Activated T-cell treated with anti-CD3 and anti-CD28 coated beads, Interleukin-2, amount 50 U/mL, for 48 hours (primary cell): ENCODE measurements at regions not wholly inside any gene's neighbourhood (a gene's known extent, or its start where the extent isn't known, plus 50 kb on each side); places are given as distances from the start of the nearest gene placed in this dataset.
"Not testable (repeated sequence)": the region's sequence is repeated elsewhere in the genome, so short reads cannot be mapped to it uniquely, and the experiment has no call there.

ENCODE experiments used
- DNase-seq, 2 experiments: peaks; one replicate each; pipeline ENCODE4 v3.0.0-alpha.2; 2020

DNA sequence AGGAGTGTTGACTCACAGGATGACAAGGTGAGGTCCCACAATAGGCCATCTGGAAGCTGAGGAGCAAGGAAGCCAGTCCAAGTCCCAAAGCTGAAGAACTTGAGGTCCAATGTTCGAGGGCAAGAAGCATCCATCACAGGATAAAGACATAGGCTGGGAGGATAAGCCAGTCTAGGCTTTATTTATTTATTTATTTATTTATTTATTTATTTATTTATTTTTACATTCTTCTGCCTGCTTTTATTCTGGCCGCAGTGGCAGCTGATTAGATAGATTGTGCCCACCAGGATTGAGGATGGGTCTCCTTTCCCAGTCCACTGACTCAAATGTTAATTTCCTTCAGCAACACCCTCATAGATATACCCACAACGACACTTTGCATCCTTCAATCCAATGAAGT lies 472.2 kb upstream of the DPPA4 start:
- DNase-seq, result no peak

DNA sequence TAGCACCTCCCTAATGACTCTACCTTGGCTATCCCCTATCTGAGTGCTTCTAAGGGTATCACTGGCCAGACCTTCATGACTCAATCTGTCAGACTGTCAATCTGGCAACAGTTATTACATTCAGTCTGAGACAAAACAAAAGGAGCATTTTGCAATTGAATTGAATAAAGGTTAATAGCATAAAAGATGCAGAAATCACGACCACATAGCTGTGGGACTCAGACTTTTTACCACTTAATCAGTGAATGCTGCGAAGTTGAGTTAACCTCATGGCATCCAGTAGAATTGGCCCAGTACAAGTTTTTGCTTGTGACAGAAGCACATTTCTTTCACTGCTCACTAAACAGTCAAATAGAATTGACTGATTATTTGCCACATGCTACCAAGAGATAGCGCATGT lies 480.7 kb upstream of the DPPA4 start:
- DNase-seq, result no peak

DNA sequence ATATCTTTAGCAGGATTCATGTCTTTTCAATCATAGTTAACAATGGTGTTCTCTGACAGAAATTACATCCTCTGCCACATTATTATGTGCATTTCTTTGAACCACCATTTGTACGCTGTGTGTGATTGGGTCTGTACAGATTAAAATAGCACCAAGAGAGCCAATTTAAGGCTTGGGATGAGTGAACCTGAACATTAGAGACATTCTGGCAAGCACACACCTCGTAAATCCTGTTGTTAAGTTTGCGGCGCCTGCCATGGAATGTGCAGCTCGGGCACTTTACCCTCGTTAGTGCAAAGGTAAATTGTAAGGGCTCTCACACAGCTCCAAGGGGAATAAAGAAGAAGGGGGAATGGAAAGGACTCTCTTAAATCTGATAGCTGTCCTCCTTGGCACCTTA lies 482.4 kb upstream of the DPPA4 start:
- no peak for DNase-seq

DNA sequence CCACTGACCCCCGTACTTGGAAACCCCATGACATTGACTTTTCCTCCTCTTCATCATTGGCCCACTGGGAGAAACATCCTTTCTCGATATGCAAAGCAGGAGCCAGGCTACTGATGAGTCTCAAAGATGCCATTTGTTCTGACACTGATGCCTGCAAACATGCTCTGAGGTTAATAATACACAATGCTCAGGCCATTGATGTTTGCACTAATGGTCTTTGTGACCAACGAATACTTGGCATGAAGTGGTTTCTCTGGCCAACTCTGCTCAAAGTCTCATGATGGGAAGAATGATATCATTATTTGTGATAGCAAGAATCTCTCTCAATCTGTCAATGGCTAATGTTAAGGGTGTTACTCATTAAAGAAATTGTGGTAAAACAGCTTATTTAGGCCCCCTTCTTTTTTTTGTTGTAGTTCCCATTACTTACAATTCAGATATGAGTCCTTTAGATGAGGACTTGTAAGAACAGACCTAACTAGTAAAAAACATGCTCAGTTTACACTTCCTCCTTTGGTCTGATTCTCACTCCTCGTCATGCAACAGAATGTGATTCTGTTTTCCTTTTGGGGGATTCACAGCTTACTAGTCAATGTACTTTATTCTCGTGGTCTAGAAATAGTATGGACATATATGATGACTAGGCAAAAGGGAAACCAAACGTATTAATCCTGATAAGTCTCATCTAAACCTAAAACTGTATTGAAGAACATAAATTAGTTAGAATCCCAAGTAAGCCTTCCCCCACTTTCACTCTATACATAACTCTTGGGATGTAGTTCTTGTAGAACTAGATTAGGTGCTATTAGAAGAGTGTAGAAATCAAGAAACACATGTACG lies 488.8 kb upstream of the DPPA4 start:
- DNase-seq, result no peak

DNA sequence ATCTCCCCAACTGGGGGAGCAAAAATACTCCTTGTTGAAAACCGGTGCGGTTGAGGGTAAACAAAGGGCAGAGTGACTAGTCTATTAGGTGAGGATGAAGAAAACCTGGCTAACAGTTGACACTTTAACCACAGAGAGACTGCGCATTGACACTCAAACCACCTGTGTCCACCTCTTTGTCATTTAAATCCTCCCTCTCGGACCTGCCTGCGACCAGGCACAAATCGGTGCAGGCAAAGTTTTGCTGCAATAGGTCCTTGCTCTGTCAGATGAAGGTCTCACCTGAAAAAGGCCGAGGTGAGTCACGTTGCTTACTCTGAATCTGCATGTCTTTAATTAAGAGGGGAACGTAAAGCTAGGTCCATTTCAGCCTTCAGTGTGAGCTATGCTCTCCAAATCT lies 494.1 kb upstream of the DPPA4 start:
- no peak for DNase-seq

DNA sequence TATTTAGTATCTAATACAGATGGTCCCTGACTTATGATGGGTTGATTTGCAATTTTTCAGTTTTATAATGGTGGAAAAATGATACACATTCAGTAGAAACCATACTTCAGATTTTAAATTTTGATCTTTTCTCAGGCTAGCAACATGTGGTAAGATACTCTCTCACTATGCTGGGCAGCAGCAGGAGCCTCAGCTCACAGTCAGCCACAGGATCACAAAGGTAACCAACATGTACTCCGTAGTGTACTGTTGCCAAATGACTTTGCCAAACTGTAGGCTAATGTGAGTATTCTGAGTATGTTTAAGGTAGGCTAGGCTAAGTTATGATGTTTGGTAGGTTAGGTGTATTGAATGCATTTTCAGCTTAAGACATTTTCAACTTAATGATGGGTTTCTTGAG lies 498.6 kb upstream of the DPPA4 start:
- no peak for DNase-seq

DNA sequence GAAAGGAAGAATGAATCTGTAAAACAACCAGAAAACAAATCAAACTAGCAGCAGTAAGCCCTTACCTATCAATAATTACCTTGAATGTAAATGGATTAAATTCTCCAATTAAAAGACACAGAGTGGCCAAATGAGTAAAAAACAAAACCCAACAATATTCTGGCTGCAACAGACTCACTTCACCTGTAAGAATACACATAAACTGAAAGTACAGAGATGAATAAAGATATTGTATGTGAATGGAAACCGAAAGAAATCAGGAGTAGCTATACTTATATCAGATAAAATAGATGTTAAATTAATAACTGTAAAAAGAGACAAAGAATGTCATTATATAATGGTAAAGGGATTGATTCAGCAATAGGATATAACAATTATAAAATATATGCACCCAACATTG lies 514.5 kb upstream of the DPPA4 start:
- no peak for DNase-seq

DNA sequence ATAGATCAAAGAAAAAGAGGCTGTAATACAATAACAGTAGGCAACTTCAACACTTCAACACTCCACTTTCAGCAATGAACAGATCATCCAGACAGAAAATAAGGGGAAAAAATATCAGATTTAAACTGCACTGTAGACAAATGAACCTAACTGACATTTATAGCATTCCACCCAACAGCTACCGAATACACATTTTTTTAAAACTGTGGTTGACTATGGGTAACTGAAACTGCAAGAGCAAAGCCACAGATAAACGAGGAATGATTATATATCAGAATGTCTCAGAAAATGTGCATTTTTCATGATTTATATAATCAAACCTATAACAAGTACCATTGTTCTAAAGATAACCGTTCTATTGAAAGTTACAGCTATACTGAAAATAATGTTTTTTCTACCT lies 514.9 kb upstream of the DPPA4 start:
- DNase-seq, result no peak

DNA sequence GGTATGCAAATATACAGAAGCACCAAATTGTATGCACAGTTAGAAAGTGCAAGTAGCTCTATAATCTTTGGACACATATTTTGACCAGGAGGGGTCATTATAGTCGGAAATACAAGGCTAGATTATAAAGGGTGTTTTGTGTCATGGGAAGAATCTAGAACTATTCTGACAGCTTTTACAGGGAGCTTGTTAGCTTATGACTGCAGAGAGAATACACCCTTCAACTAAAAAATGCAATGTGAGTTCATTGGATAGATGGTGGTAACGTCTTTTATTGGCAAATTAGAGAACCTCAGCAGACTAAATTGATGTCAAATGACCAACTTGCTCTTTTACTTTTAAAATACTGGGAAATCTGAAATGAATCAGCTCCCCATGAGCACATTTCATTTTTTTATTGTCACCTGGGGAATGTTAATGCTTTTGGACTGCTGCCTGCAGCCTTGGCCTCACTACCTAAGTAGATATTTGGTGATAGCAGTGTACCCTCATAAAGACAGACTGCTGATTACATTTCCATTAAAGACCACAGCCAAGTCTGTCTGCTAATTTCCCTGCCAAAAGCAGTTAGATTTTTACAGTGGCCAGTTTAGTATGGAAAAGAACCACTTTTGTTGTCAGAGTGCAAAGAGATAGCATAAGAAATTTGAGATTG lies 515.9 kb upstream of the DPPA4 start:
- DNase-seq, result no peak

DNA sequence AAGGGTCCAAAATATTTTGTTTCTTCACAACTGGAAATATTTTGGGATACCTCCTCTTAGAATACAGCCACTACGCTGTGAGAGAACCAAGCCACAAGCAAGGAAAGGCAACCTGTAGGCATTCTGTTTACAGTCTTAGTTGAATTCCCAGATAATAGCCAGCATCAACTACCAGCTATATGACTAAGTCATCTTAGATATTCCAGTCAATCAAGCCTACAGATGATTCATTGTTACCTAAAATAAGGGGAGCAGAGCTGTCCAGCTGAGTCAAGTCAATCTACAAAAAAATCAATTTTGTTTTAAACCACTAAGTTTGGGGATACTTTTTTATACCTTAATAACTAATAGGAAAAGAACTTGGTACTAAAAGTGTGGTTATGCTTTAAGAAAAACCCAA lies 526.4 kb upstream of the DPPA4 start:
- no peak for DNase-seq

DNA sequence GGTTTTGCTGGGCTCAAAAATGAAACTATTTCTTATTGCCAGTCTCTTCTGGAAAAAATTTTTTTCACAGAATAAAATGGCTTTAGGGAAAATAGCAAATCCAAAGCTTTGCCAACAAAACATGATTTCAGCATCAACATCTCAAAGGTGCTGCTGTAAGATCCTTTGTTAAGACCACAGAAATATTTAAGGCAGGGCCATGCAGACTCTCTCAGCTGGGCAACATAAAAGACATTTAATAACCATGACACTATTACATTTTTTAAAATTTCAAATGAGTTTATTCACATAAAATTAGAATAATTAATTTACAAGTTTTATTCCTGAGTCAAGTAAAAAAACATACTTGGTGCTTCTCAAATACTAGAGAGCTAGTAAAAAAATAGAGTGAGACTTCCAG lies 527.1 kb upstream of the DPPA4 start:
- no peak for DNase-seq

DNA sequence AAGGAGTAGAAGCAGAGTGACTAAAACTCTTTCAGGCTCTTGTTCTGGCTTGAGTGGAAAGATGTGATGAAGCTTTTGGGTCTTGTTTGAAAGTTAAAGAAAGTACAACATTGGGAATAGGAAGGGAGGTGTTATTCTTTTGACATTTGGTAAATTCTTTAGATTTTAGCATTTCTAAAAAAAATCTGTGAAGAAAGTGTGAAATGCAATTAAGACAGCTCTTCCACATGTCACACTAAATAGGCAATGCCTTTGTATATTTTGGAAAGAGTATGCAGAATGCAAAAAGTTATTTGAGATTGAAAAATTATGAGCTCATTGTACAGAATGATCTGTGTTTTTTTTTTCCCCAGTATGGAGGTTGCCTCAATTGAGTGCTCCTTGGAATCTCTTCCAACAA lies 532.2 kb upstream of the DPPA4 start:
- DNase-seq, result no peak

DNA sequence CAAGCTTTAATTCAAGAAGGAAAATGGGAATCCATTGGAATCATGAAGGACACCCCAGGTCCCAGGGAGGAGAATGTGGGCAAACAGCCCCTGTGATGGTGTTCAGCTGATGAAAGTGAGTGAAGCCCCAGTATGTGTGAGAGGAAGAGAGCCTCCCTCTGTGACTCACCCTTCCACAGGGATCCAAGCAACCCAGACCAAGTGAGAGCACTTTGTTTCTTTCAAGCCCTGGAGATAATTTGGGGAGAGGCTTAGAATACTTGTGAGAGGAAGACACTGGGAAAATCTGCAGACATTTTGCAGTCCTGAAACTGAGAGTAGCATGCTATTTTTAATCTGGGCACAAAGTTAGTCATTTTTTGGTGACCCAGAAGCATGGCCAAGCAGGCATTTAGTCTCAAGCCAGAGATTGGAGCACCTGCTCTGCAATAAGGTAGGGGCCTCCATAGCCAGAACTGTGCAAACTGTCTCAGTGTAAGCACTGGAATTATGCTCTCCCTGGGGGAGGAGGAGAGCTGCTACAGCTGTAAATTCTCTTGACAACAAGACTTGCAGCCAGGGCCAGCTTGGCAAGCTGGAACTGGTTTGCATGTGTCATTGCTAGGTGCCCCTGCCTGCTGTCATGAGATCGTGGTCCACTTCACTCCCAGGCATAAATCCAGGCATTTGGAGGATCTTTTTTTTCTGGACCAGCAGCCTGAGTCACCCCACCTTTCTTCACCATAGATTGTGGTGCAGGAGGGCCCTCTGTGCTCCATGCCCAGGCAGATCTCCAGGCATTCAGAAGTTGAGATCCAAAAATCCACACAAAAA lies 537.8 kb upstream of the DPPA4 start:
- DNase-seq, result no peak

DNA sequence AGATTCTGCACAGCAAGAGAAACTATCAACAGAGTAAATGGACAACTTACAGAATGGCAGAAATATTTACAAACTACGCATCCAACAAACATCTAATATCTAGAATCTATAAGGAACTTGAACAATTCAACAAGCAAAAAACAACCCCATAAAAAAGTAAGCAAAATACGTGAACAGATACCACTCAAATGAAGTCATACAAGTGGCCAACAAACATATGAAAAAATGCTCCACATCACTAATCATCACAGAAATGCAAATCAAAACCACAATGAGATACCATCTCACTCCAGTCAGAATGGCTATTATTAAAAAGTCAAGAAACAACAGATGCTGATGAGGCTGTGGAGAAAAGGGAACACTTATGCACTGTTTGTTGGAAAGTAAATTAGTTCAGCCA lies 540.3 kb upstream of the DPPA4 start:
- DNase-seq, result not testable (repeated sequence)

DNA sequence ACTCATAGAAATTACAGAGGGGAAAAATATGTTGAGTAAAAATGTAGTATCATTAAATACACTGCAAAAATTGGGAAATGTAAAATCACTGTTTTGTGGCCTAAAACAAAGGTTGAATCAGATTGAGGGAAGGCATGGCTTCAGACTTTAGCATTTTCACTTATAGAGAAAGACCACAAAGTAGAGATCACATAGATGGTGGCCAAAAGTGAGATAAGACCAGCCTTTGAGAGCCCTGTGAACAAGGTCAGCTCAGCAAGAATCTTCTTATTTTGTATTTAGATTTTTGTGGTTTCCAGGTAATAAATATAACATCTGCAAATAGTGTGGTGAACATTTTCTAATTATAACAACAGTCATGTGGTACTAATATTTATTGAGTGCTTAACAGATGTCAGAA lies 544.8 kb upstream of the DPPA4 start:
- DNase-seq, result no peak

DNA sequence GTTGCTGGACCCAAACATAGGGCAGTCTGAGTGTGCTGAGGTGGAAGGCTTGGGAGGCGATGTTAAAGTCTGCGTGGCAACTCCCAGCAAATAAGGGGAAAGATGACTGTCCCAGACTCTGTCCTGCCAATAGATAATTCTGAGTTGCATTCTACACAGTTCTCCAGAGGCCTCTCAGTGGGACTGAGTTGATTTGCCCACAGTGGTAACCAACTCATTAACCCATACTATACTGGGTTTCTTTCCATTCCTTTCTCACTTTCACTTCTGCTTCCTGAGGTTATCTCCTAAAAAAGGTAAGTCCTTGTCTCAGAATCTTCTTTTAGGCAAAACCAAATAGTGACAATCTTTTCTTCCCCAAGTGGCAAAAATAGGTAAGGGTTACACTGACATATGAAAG lies 549.9 kb upstream of the DPPA4 start:
- no peak for DNase-seq

DNA sequence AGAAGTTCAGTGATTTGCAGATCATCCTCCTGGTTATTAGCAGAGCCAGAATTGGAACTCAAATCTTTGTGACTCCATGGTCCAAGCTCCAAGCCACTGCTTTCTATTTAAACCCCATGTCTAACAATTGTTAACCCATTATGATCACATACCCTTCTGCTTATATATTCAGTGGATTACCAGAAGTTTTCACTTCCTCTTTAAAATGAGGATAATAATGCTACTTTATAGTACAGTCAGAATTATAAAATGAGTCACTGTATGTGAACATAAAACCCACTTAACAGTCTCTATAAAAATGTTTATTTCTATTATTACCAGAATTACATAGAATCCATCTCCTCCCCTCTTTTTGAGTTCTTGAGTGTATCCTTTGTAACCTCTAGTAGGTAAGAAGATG lies 550.7 kb upstream of the DPPA4 start:
- DNase-seq, result no peak

DNA sequence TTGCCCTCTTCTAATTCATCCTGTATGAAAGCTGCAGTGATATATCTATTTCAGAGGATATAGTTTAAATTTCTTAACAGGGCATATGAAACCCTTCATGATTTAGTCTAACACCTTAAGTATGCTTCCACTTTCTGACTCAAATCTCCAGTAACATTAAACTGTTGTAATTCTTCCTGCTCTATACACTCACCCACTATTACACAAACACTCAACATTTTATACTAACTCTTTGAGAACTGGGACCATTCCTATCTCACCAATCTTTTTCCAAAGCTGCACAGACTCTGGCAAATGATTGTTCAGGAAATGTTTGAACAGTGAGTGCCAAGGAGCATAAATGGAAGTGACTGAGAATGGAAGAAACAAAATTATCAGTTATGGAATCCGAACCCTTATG lies 560.4 kb upstream of the DPPA4 start:
- no peak for DNase-seq

DNA sequence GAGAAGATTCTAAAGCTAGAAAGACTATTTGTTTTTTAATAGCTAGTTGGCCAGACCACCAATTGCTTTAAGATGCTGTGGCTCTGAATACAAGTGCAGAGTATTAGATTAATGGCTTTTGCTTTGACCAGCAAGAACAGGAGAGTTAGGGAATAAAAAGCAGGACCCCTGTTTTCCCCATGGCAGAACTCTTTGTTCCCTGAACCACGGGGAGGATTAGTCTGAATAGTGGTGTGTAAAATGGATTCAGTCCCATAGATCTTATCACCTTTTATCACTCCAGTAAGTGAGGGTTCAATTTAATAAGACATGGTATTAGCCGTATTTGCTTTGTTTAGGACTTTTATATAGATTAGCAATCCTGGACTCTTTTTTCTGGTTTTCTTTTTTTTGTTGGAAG lies 562.6 kb upstream of the DPPA4 start:
- no peak for DNase-seq

DNA sequence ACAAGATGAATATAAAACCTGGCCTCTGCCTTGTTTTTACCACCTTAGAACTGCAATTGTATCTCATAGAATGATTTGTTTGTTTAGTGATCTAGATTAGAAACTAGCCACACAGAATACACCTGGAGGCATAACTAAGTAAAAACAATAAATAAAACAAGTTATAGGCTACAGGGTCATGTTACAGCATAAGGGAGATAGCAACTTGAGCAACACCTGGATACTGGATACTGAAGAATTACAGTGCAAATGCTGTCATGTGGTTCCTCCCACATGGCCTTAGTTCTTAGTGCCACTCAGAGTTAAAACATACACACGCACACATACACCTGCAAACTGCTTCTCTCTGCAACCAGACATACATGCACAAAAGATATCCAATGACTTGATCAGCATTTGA lies 563.4 kb upstream of the DPPA4 start:
- no peak for DNase-seq

DNA sequence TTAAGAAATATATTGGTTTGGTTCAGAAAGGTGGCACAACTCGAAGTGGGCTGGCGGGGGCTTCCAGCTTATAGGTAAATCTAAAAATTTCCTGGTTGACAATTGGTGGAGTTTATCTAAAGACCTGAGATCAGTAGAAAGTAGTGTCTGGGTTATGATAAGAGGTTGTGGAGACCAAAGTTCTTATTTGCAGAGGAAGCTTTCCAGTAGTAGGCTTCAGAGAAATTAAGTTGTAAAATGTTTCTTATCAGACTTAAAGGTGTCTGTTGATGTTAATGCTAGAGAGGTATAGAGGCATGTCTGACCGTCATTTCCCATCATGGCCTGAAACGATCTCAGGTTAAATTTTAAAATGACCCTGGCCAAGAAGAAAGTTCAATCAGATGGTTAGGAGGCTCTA lies 565.2 kb upstream of the DPPA4 start:
- no peak for DNase-seq

DNA sequence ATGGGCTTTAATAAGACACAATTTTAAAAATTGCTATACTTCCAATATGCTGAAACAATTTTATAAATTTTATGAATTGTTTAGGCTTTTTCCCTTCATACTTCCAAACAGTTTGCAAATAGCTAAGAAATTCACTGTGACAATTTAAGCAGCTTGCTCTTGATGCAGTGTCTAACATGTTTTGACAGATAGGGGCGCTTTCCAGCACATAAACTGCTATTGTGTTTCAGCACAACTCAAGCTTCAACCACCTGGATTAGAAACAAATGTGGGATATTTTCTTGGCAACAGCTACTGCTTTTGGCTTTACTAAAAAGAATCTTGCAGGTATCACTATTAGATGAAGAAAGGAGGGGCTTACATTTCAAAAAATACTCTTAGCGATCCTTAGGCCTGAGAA lies 565.8 kb upstream of the DPPA4 start:
- DNase-seq, result no peak

DNA sequence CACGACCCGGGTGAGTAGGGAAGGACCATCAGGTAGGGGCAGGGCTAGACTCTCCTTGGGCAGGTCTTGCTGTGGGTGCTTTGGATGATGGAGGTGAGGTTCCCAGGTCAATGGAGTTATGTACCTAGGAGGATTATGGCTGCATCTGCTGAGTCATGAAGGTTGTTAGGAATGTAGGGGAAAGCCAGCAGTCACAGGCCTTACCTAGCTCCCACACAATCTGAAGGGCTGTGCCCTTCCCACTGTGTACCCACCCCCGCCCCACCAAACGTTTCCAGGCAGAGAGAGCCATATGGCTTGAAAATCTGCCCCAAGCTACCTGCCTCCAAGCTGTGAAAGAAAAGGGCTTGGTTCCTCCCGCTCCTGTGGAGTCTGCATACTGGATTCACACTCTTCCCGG lies 573.4 kb upstream of the DPPA4 start:
- no peak for DNase-seq

DNA sequence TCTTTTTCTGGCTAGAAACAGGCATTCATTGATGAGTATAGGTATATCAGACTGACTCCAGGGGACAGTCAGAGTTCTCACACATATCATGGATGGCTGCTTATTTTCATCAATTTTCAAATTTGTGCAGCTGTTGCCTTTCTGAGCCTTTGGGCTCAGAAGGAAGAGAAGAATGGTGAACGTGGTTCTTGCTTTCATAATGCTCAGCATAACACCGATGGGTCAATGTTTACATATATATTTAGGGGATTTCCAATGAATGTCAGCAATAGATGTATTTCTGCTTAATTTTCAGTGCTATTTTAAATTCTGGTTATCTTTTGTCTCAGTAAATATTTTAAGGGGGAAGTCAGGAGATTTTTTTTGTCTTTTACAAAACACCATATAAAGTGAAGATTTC lies 581.4 kb upstream of the DPPA4 start:
- no peak for DNase-seq
